ENCODE measurements at regions not wholly inside any gene's neighbourhood (a gene's known extent, or its start where the extent isn't known, plus 50 kb on each side); places are given as distances from the start of the nearest gene placed in this dataset.
"Not testable (repeated sequence)": the region's sequence is repeated elsewhere in the genome, so short reads cannot be mapped to it uniquely, and the experiment has no call there.

DNA sequence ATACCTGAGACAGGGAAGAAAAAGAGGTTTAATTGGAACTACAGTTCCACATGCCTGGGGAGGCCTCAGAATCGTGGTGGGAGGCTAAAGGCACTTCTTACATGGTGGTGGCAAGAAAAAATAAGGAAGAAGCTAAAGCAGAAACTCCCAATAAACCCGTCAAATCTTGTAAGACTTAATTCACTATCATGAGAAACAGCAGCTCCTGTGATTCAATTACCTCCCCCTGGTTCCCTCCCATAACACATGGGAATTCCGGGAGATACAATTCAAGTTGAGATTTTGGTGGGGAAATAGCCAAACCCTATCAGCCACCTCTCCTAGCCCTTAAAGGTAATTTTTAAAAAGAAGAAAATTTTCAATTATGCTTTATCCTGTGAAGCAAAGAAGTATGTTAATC lies 728.8 kb downstream of the RNF144A start:
- H3K4me3 ChIP-seq (ENCODE audit: low read length): no peak overlapping the region
- H3K9me3 ChIP-seq (ENCODE audit: low read length): no peaks in the 10 kb centered on the region
- no peaks in the 10 kb centered on the region for H3K27me3 ChIP-seq (ENCODE audit: insufficient read depth, low read length)
- no peak overlapping the region for H2AFZ ChIP-seq (ENCODE audit: low read depth, low read length)
- no peaks in the 10 kb centered on the region for H3K36me3 ChIP-seq (ENCODE audit: insufficient read depth, low read length)
- peaks cover 9% of the 10 kb centered on the region for H3K4me1 ChIP-seq (ENCODE audit: insufficient read depth, low read length)

DNA sequence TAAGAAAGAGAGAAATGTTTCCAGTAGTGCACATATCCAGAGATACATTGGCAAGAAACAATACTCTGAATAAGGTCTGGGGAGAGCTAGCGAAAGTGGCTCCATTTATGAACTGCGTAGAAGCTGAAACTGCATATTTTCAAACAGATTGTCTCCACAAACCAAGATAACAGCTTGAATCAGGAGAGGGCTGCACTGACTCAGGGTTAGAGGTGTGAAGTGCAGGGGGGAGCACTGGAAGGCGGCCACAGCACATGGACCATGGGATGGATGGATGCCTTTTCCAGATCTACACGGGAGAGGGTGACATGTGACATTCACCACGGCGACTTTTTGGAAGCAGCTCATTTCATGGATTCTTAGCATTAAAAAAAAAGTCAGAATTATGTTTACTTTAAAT lies 729.4 kb downstream of the RNF144A start:
- Histone ChIP-seq H3K27me3 (ENCODE audit: insufficient read depth, low read length) (no peaks in the 10 kb centered on the region), H3K36me3 (ENCODE audit: insufficient read depth, low read length) (no peaks in the 10 kb centered on the region), H2AFZ (ENCODE audit: low read depth, low read length) (no peak overlapping the region), H3K4me1 (ENCODE audit: insufficient read depth, low read length) (peaks cover 9% of the 10 kb centered on the region), H3K9me3 (ENCODE audit: low read length) (no peaks in the 10 kb centered on the region), H3K4me3 (ENCODE audit: low read length) (no peak overlapping the region)

DNA sequence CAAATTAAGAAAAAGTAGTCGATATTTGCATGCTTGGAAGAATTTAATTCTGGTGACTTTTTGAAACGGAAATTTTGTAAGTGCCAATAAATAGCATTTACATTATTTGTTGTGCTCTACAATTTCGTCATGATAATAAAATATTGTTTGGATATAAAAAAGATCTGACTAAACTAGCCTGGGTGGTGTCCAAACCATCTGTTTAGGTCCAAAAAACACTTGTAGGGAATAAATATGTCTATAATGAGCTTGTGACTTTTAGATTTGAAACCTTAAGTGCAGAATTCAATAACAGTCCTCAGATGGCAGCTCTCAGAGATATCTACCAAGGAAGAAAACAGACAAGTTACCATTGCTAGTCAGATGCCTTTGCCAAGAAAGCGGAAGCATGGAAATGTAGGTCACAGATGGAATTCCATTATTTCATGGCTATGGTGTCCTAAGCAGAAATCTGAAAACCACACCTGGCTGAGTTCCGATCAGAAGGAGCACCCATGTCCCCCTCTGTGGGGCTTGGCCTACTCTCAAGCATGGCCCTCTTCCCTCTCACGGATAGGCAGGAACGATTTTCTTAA lies 731.1 kb downstream of the RNF144A start:
- Histone ChIP-seq H3K4me1 (ENCODE audit: insufficient read depth, low read length) (peaks cover 9% of the 10 kb centered on the region), H3K9me3 (ENCODE audit: low read length) (no peaks in the 10 kb centered on the region), H3K4me3 (ENCODE audit: low read length) (no peak overlapping the region), H2AFZ (ENCODE audit: low read depth, low read length) (no peak overlapping the region), H3K27me3 (ENCODE audit: insufficient read depth, low read length) (no peaks in the 10 kb centered on the region), H3K36me3 (ENCODE audit: insufficient read depth, low read length) (no peaks in the 10 kb centered on the region)

DNA sequence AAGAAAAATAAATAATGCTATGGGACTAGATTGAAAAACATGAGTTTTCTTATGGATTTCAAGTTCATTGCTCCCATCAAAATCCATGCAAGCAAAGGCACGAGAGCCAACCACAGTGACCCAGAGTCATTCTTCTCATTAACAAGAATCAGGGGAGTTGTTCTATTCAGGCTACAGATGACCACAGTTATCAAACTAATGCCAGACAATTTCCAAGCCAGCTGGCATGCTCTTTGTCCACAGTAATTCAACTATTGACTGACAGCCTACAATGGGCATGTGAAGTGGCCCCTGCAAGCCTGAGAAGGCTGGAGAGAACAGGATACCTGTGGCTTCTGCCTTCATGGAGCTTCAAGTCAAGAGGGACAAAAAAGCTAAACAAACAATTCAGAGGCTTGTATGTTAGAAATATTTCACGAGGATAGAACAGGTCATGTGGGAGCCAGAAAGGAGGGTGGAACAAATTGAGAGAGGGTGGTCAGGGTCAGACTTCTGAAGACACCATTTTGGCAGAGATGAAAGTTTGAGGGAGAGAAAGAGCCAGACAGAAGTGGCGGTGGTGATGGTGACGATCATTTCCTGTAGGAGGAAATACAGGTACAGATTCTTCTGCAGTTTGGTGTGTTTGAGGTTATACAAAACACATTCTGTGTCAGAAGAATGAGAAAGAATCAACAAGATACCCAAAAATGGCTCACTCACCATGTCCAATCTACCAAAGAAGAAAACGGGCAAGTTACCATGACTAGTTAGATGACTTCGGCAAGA lies 732.4 kb downstream of the RNF144A start:
- Histone ChIP-seq H3K27me3 (ENCODE audit: insufficient read depth, low read length) (no peaks in the 10 kb centered on the region), H3K4me3 (ENCODE audit: low read length) (no peak overlapping the region), H3K36me3 (ENCODE audit: insufficient read depth, low read length) (no peaks in the 10 kb centered on the region), H3K9me3 (ENCODE audit: low read length) (no peaks in the 10 kb centered on the region), H3K4me1 (ENCODE audit: insufficient read depth, low read length) (peaks cover 9% of the 10 kb centered on the region), H2AFZ (ENCODE audit: low read depth, low read length) (no peak overlapping the region)

DNA sequence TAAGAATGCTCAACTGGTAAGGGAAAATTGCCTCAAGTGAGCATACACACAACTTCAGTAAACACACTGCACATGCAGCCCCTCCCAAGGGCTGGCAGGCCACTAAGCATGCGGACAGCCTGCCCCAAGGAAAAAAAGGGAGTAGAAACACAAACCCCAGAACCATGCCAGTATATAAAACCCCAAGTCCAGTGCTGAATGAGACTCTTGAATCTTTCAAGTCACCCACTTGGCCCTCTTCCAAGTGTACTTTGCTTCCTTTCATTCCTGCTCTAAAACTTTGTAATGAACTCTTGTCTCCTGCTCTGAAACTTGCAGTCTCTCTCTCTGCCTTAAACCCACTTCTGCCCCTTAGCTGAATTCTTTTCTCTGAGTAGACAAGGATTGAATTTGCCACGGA lies 736.4 kb downstream of the RNF144A start:
- Histone ChIP-seq H3K36me3 (ENCODE audit: insufficient read depth, low read length) (no peaks in the 10 kb centered on the region), H3K27me3 (ENCODE audit: insufficient read depth, low read length) (no peaks in the 10 kb centered on the region), H3K9me3 (ENCODE audit: low read length) (no peaks in the 10 kb centered on the region), H3K4me3 (ENCODE audit: low read length) (no peak overlapping the region), H3K4me1 (ENCODE audit: insufficient read depth, low read length) (peaks cover 3% of the 10 kb centered on the region), H2AFZ (ENCODE audit: low read depth, low read length) (no peak overlapping the region)

DNA sequence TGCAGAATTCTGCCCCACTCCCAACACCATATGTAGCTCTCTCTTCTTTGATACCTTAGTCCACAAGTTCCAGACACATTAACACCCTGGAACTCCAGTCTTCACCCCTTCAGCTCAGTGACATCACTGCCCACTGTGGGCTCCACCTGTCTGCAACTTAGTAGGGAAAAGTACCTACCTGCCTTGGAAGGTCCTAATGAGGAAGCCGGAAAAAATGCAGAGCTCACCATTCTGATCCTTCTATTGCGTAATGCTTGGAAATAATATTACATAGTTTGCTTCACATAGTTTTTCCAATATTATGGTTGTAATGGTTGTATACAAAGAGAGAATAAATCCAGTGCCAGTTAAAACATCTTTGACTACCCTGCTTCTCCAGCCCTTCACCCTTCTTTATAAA lies 738.4 kb downstream of the RNF144A start:
- peaks cover 3% of the 10 kb centered on the region for H3K4me1 ChIP-seq (ENCODE audit: insufficient read depth, low read length)
- H3K36me3 ChIP-seq (ENCODE audit: insufficient read depth, low read length): no peaks in the 10 kb centered on the region
- no peaks in the 10 kb centered on the region for H3K9me3 ChIP-seq (ENCODE audit: low read length)
- no peaks in the 10 kb centered on the region for H3K27me3 ChIP-seq (ENCODE audit: insufficient read depth, low read length)
- no peak overlapping the region for H2AFZ ChIP-seq (ENCODE audit: low read depth, low read length)
- no peak overlapping the region for H3K4me3 ChIP-seq (ENCODE audit: low read length)

DNA sequence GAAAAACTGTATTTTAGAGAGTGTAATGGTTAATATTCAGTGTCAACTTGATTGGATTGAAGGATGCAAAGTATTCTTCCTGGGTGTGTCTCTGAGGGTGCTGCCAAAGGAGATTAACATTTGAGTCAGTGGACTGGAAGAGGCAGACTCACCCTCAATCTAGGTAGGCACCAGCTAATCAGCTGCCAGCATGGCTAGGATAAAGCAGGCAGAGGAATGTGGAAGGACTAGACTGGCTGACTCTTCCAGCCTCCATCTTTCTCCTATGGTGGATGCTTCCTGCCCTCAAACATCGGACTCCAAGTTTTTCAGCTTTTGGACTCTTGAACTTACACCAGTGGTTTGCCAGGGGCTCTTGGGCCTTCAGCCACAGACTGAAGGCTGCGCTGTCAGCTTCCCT lies 740.3 kb downstream of the RNF144A start:
- H3K4me1 ChIP-seq (ENCODE audit: insufficient read depth, low read length); H2AFZ ChIP-seq (ENCODE audit: low read depth, low read length); H3K9me3 ChIP-seq (ENCODE audit: low read length); H3K36me3 ChIP-seq (ENCODE audit: insufficient read depth, low read length); H3K27me3 ChIP-seq (ENCODE audit: insufficient read depth, low read length); H3K4me3 ChIP-seq (ENCODE audit: low read length): not testable (repeated sequence)

DNA sequence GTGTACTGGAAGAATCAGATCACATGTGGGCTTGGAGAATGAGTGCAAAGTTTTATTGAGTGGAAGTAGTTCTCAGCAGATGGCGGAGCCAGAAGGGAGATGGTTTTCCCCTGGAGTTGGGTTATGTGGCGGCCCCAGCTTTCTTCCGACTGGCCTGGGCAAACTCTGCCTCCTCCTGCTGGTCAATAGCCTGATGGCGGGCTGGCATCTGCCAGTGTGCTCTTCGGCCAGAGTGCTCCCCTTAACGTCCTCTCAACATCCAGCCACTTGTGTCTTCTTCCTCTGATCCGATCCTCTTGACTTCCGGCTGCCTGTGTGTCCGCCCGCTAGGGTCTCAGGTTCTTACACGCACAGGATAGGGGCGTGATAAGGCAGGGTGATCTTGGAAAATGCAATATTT lies 741.3 kb downstream of the RNF144A start:
- H3K4me3 ChIP-seq (ENCODE audit: low read length): no peak overlapping the region
- no peaks in the 10 kb centered on the region for H3K9me3 ChIP-seq (ENCODE audit: low read length)
- no peak overlapping the region for H2AFZ ChIP-seq (ENCODE audit: low read depth, low read length)
- no peaks in the 10 kb centered on the region for H3K36me3 ChIP-seq (ENCODE audit: insufficient read depth, low read length)
- H3K27me3 ChIP-seq (ENCODE audit: insufficient read depth, low read length): no peaks in the 10 kb centered on the region
- peaks cover 3% of the 10 kb centered on the region for H3K4me1 ChIP-seq (ENCODE audit: insufficient read depth, low read length)

DNA sequence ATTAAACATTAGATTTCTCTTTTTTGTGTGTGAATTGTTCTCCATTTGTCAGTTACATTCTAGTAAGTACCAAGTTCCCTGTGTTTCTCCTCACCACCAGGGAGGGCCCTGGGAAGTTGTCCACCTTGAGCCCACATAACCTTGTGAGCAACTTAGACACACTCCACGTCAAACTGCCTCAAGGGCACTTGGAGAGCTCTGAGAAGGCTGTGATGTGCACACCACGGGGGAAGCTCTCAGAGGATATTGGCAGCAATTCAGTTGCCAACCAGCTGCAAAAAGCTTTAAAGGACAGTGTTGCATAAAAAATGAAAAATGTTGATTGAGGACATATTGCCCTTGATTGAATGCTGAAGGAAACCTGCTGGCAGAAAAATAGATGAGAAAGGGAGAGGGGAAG lies 743.6 kb downstream of the RNF144A start:
- Histone ChIP-seq H2AFZ (ENCODE audit: low read depth, low read length) (no peak overlapping the region), H3K4me1 (ENCODE audit: insufficient read depth, low read length) (peaks cover 3% of the 10 kb centered on the region), H3K4me3 (ENCODE audit: low read length) (no peak overlapping the region), H3K9me3 (ENCODE audit: low read length) (no peaks in the 10 kb centered on the region), H3K36me3 (ENCODE audit: insufficient read depth, low read length) (no peaks in the 10 kb centered on the region), H3K27me3 (ENCODE audit: insufficient read depth, low read length) (no peaks in the 10 kb centered on the region)

DNA sequence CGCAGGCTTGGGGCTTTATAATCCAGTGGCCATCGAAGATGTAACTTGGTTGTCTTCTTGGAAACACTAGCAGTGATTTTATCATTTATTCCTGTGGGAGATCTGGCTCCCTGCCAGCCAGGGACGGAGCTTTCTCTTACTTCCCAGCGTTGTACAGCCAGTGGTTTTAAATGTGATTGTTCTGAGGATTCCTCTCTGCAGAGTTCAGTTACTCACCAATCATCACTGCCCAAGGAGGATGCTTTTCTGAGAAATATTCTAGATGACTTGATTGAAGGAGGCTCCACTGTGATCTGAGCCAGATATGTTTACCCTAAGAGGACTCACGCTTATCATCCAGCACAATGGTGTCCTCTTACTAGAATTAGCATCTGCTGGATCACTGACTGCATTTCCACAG lies 744.3 kb downstream of the RNF144A start:
- H2AFZ ChIP-seq (ENCODE audit: low read depth, low read length): no peak overlapping the region
- no peaks in the 10 kb centered on the region for H3K36me3 ChIP-seq (ENCODE audit: insufficient read depth, low read length)
- H3K4me1 ChIP-seq (ENCODE audit: insufficient read depth, low read length): peaks cover 3% of the 10 kb centered on the region
- no peak overlapping the region for H3K4me3 ChIP-seq (ENCODE audit: low read length)
- H3K9me3 ChIP-seq (ENCODE audit: low read length): no peaks in the 10 kb centered on the region
- H3K27me3 ChIP-seq (ENCODE audit: insufficient read depth, low read length): no peaks in the 10 kb centered on the region

DNA sequence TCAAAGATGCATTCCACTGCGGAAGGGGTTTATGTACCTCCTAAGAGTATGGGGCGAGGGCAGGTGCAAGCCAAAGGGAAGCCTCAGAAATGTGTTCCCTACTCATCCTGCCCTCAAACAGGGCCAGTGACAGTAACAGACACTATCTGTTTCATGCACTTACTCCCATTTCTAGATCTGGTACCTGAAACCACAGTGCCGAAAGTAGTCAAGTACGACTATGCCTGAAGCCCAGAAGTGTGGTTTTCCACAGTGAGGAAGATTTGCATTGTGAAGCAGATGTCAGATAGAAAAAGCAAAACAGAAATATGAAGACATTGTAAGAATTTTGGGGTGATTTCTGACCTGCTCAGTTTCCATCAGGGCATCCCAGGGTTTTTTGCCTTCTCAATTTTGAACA lies 748.7 kb downstream of the RNF144A start:
- no peaks in the 10 kb centered on the region for H3K36me3 ChIP-seq (ENCODE audit: insufficient read depth, low read length)
- H3K9me3 ChIP-seq (ENCODE audit: low read length): no peaks in the 10 kb centered on the region
- no peaks in the 10 kb centered on the region for H3K27me3 ChIP-seq (ENCODE audit: insufficient read depth, low read length)
- no peaks in the 10 kb centered on the region for H3K4me1 ChIP-seq (ENCODE audit: insufficient read depth, low read length)
- H3K4me3 ChIP-seq (ENCODE audit: low read length): no peak overlapping the region
- no peak overlapping the region for H2AFZ ChIP-seq (ENCODE audit: low read depth, low read length)

DNA sequence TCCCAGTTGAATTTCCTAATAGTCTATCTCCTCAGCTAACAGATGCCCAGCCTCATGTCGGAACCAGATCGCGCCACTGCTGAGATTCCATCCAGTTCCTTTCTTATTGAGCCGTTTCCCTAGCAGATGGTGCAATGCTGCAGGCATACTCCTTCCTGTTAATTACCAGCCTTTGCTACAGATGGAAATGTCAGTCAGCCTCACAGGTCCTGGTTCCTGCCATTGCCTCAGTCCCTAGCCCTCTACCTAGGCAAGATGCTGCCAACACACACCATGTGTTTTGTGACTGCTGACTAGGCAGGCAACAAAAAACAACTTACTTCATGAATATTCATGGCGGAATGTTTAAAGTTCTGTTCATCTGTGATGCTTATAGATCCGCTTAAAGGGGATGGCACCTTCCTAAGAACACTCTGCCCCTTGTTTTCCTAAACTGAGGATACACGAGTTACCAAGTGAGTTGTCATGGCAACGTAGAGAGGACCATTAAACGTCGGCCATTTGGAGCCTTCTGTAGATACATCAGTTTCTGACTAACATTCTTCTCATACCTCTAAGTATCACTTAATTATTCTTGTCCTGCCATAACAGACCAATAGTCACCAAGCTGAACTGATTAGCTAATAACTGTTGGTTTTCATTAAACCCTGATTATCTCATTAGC lies 749.5 kb downstream of the RNF144A start:
- no peaks in the 10 kb centered on the region for H3K27me3 ChIP-seq (ENCODE audit: insufficient read depth, low read length)
- no peaks in the 10 kb centered on the region for H3K4me1 ChIP-seq (ENCODE audit: insufficient read depth, low read length)
- H3K9me3 ChIP-seq (ENCODE audit: low read length): no peaks in the 10 kb centered on the region
- H2AFZ ChIP-seq (ENCODE audit: low read depth, low read length): no peak overlapping the region
- no peak overlapping the region for H3K4me3 ChIP-seq (ENCODE audit: low read length)
- H3K36me3 ChIP-seq (ENCODE audit: insufficient read depth, low read length): no peaks in the 10 kb centered on the region

DNA sequence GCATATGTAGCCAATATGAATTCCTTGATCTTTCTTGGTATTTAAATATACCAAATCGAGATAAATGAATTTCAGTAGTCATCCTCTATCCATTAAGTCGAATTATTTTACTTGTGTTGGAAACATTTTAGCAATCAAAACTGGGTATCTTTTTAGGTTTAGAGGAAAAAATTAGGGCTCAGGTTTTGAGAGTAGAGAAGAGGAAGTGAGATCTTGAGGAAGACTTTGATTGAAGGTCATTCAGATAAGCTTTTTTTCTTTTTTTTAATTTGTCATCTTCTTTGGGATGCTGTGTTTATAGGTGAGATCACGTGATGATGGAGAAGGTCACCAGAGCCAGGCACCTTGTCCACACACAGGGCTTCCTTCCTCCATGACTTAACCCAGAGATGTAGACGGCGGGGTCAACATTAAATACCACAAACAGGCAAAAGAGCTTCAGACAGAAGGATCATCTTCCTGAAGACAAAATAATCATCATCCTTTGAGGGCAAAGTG lies 750.1 kb downstream of the RNF144A start:
- H2AFZ ChIP-seq (ENCODE audit: low read depth, low read length): no peak overlapping the region
- H3K4me1 ChIP-seq (ENCODE audit: insufficient read depth, low read length): no peaks in the 10 kb centered on the region
- H3K36me3 ChIP-seq (ENCODE audit: insufficient read depth, low read length): no peaks in the 10 kb centered on the region
- no peaks in the 10 kb centered on the region for H3K9me3 ChIP-seq (ENCODE audit: low read length)
- no peaks in the 10 kb centered on the region for H3K27me3 ChIP-seq (ENCODE audit: insufficient read depth, low read length)
- no peak overlapping the region for H3K4me3 ChIP-seq (ENCODE audit: low read length)

Measured in neuron (in vitro differentiated cells).